GM18870 (cell line): ENCODE measurements at regions not wholly inside any gene's neighbourhood (a gene's known extent, or its start where the extent isn't known, plus 50 kb on each side); places are given as distances from the start of the nearest gene placed in this dataset.

ENCODE experiments used
- ATAC-seq: cut with Tn5 transposase; IDR thresholded peaks from one replicate; pipeline ENCODE4 v1.9.1; 2021; ENCODE audit warnings: moderate library complexity; ENCODE audit not compliant: unreplicated experiment

GRCh38 chr11:109247071-109247470 is 174.9 kb upstream of the C11orf87 start:
- ATAC-seq = no peak

- no peak for ATAC-seq
These were observed 172.4 kb upstream of the C11orf87 start for GRCh38 chr11:109249597-109249996.

- ATAC-seq = no peak
These were observed 170.8 kb upstream of the C11orf87 start for GRCh38 chr11:109251230-109251629.

DNA sequence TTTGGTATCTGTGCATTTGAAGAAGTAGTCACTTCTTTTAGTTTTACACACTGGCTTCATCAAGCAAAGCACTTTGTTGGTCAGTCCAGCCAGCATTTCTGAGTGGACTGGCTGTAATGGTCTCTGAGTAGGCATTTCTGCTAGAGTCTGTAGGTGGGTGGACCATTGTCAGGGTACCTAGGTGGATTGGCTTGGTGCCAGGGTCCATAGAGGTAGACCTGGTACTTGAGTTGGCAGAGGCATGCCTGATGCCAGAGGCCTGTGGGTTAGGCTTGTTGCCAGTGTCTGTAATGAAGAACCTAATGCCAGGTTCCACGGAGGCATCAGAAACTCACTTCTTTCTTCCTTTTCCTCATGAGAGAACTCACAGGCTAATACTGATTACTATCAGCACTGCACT is 157.9 kb upstream of the C11orf87 start:
- no peak for ATAC-seq

GRCh38 chr11:109267293-109268095 is 154.5 kb upstream of the C11orf87 start:
- ATAC-seq = no peak

DNA sequence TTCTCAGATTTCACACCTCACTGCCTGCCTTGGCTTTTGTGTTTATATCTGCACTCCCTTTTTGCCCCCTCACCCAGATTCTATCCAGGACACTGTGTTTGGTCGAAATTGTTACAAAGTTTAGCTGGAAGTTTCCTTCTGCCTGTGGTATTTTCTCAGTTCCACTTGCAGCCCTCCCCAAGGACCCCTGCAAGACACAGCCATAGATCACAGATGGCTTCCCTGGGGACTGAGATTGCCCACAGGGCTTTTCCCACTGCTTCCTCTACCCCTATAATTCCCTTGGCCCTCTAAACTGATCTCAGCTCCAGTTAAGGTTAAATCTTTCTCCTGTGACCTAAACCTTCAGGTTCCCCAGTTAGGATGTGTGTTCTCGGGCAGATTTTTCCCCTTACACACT is 146.1 kb upstream of the C11orf87 start:
- ATAC-seq = no peak

DNA sequence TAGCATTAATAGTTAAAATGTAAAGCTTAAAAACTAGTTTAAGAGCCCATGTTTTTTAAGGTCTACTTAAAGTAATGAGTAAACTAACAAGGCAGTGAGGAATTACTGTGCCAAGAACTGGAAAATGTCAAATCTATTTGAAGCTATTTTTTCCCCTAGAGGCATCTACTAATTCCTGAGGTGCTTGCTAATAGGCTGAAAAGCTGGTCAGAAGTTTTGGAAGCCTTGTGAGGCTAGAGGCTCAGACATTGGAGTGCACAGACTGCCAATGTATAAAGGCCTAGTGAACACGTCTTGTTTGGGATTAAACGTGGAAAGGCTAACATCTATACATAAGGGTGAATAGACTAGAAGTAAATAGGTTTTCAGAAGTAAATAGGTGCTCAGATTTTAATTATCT is 136.5 kb upstream of the C11orf87 start:
- ATAC-seq = no peak

DNA sequence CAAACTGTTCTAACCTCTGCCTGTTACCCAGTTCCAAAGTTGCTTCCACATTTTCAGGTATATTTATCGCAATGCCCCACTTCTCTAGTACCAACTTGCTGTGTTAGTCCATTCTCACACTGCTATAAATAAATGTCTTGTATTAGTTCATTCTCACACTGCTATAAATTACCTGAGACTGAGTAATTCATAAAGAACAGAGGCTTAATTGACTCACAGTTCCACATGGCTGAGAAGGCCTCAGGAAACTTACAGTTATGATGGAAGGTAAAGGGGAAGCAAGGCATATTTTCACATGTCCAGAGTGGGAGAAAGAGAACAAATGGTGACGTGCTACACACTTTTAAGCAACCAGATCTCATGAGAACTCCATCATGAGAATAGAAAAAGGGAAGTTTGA is 130.4 kb upstream of the C11orf87 start:
- no peak for ATAC-seq

GRCh38 chr11:109298865-109299264 is 123.1 kb upstream of the C11orf87 start:
- ATAC-seq = no peak

- no peak for ATAC-seq
These were observed 121.8 kb upstream of the C11orf87 start for GRCh38 chr11:109300211-109300610.

- ATAC-seq = no peak
These were observed 119.2 kb upstream of the C11orf87 start for GRCh38 chr11:109302591-109303334.

- ATAC-seq = no peak
These were observed 118.6 kb upstream of the C11orf87 start for GRCh38 chr11:109303342-109303741.

DNA sequence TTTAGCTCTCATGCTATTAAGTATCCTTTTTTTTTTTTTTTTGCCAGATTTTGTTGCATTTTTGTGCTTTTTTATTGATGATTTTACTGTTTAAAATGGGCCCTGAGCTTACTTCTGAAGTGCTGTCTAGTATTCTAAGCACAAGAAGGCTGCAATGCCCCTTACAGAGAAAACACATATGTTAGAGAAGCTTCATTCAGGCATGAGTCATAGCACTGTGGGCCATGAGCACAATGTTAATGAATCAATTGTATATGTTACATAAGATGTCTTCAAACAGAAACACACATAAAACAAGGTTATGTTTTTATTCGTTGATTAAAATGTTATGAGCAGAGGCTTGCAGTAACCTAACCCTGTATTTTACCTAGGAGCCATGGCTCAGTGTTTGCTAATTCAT is 117.8 kb upstream of the C11orf87 start:
- no peak for ATAC-seq

- ATAC-seq = no peak
These were observed 117.0 kb upstream of the C11orf87 start for GRCh38 chr11:109305009-109305408.

DNA sequence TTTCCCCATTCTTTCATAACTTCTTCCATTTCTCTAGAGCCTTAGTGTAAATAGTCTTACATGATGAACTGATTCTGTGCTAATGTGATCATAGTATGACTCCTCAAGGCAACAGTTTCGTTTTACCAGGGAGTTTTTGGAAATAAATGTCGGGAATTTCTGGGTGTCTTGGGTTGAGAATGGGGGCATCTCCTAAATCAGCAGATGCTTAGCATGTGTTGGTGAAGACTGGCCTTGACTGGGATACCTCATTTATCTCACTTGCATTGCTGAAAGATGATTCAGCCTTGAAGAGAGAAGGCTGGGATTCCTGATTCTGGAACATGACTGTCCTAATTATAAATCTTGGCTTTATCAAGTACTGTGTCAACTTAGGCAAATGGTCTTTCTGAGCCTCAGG is 115.7 kb upstream of the C11orf87 start:
- no peak for ATAC-seq

- ATAC-seq = no peak
These were observed 114.6 kb upstream of the C11orf87 start for GRCh38 chr11:109307366-109307765.

DNA sequence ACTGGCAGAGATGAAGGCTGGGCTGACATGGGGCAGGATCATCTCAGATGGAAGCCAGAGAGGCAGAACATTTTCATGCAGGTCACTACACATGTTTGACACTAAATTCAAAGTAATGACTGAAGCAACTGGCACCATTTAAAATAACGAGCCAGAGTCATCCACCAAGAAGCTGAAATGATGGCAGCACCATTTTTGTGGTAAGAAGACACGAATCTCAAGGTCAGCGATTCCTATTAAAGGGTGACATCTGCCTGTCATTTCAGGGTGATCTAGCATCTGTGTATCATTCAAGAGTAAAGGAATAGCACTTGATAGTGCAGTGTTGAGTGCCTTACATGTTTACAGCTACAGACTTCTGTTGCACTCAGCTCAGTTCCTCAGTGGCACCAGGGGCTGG is 113.4 kb upstream of the C11orf87 start:
- no peak for ATAC-seq

DNA sequence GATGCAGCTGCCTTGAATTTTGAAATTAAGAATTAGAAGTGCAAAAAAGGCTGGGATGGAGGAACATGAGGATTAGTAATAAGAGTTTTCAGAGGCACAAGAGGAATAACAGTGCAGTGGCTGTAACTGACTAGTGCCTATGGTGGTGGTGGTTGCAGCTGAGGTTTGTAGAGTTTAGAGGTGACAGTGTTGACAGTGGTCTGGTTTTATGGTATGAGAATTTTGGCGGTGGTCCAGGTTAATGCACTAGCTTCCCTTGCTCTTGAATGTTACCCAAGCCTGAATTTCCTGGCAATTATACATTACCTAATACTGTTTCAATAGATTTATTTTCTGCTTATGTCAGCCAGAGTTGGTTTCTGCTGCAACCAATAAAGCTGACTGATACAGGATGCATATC is 112.8 kb upstream of the C11orf87 start:
- no peak for ATAC-seq

DNA sequence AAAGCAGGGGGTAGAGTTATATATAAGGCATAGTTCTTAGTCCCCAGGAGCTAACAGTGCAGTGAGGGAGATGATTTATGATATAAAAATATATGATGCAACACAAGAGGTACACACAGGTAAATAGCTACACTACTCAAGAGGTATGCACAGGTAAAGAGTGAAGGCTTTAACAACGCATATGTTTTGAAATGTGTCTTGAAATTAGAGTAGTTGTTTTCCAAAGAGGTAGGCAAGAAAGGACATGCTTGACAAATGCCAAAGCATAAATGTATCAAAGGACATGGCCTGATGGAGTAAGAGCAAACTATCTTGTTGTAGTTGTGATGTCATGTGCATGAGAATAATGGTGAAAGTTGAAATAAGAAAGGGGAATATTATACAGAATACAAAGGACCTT is 104.3 kb upstream of the C11orf87 start:
- ATAC-seq = no peak

DNA sequence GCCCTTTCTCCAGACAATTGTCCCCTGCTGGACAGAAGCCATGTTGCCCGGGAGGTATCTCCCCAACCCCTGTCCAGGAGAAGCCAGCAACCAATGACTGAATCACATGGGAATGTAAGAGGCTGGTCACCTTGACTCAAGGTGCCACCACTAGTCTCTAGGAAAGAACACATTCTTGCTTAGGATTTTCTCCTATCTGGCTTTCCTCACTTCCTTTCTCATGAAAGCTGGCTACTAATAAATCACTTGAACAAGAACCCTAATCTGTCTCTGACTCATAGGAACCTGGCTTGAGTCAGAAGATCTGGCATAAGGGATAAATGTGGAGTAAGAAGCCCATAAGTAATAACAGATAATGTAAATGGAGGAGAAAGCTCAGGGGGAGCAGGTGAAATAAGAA is 101.4 kb upstream of the C11orf87 start:
- no peak for ATAC-seq

DNA sequence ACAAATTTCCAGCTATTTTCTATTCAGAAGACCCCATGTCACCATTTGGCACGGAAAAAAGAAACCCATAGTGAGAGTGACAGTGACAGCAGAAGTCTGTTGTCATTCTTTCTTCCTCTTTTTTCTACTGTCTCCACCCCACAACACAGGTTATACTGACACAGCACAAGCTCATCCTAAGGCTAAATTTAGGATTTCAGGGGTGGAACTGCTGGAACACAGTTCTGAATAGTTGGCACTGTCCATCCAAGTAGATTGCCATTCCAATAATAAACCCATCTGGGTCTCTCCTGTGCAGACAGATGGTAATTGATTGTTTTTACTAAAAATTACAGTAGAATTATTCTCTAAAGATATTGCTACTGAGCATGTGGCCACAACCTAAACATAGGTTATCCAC is 95.2 kb upstream of the C11orf87 start:
- ATAC-seq = no peak

- no peak for ATAC-seq
These were observed 92.3 kb upstream of the C11orf87 start for GRCh38 chr11:109329716-109330115.
